ENCODE measurements at regions not wholly inside any gene's neighbourhood (a gene's known extent, or its start where the extent isn't known, plus 50 kb on each side); places are given as distances from the start of the nearest gene placed in this dataset.

GRCh38 chr16:49919327-49919726 is 63.4 kb upstream of the ZNF423 start:
- TF ChIP-seq ATF3 (IDR thresholded peaks at IDR 0.05) = no peak
- no peak for TF ChIP-seq CTCF (IDR thresholded peaks at IDR 0.05 in 2 of 3, conservative IDR thresholded peaks at IDR 0.05 in 1 of 3; ENCODE audit: borderline replicate concordance in 1 of 3, insufficient read depth in 1 of 3, low read depth in 2 of 3, low read length in 2 of 3)
- TF ChIP-seq CEBPB (IDR thresholded peaks at IDR 0.05; ENCODE audit: low read depth) = no peak
- TF ChIP-seq MAX (IDR thresholded peaks at IDR 0.05) = no peak
- no peak for TF ChIP-seq REST (IDR thresholded peaks at IDR 0.05; ENCODE audit: low read depth)
- no peak for TF ChIP-seq CBX3 (IDR thresholded peaks at IDR 0.05; ENCODE audit: low read depth)
- no peak for TF ChIP-seq POLR2AphosphoS5 (IDR thresholded peaks at IDR 0.05; ENCODE audit: low read depth, low read length)
- no peak for TF ChIP-seq RAD21 (IDR thresholded peaks at IDR 0.05; ENCODE audit: low read depth)
- no peak for TF ChIP-seq SIN3A (IDR thresholded peaks at IDR 0.05; ENCODE audit: low read depth)
- no peak for TF ChIP-seq POLR2A (IDR thresholded peaks at IDR 0.05; ENCODE audit: borderline replicate concordance, extremely low read depth, insufficient read depth, insufficient read length)
- TF ChIP-seq YY1 (IDR thresholded peaks at IDR 0.05; ENCODE audit: extremely low read depth, insufficient replicate concordance, low read depth, low read length) = no peak
- no peak for TF ChIP-seq EZH2phosphoT487 (IDR thresholded peaks at IDR 0.05; ENCODE audit: borderline replicate concordance)
- TF ChIP-seq EZH2 (IDR thresholded peaks at IDR 0.05) = no peak
- no peak for TF ChIP-seq FOSL1 (IDR thresholded peaks at IDR 0.05; ENCODE audit: low read depth)

Data from HCT116 (cell line).